Suprapubic skin (tissue), 3 donors: ENCODE measurements at regions not wholly inside any gene's neighbourhood (a gene's known extent, or its start where the extent isn't known, plus 50 kb on each side); places are given as distances from the start of the nearest gene placed in this dataset.

ENCODE experiments used
- CTCF ChIP-seq, 2 donors: fragments of 200-600 bp in 1 of 2; fragments of 450-650 bp in 1 of 2; sonication (generic) in 1 of 2; IDR thresholded peaks; one replicate each; pipeline ENCODE4 v1.5.1; 2016 to 2019; ENCODE audit warnings: antibody characterized with exemption in 2 of 2, mild to moderate bottlenecking in 1 of 2, moderate library complexity in 1 of 2
- EP300 ChIP-seq: sonication (generic); formaldehyde crosslinking; IDR thresholded peaks from one replicate; pipeline ENCODE4 v1.6.1; 2017; ENCODE audit warnings: antibody characterized with exemption
- POLR2A ChIP-seq, 2 donors: fragments of 450-650 bp; IDR thresholded peaks; one replicate each; pipeline ENCODE4 v1.6.1; 2017; ENCODE audit warnings: antibody characterized with exemption in 2 of 2, mild to moderate bottlenecking in 2 of 2, moderate library complexity in 2 of 2

DNA sequence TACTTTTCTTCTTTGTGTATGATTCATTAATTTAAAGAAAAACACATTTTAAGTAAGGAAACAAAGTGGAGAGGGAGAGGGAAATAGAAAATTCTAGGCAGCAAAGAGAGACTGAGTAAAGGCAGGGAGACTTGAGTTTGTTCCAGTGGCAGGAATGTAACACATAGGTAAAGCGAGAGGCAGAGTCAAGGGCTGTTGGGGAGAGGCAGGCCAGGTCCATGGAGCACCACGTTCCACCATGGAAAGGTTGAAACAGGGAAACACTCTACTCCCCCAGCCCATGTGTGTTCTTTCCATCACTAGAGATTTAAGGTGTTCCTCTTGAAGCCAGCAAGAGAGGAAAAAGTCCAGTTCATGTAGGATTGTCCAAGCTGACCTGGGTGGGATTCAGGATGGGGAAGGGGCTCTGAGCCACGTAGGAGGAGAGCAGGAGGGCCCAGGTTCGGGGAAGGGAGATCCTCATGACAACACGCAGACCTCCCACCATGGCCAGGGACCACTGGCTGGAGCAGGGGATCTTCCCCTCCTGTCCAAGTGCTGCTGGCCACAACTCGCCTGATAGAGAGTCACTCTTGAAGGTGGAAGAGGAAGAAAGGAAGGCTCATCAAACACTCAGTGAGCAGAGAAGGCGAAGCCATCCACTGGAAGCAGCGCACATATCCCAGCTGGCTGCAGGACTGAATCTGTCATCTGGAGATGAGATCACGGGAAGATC is 666.4 kb upstream of the MKI67 start:
- TF ChIP-seq CTCF (IDR thresholded peaks at IDR 0.05) (no peak), POLR2A (IDR thresholded peaks at IDR 0.05) (no peak), EP300 (no peak)
